Inflammatory macrophage treated with lipopolysaccharide for 4 hours (primary cell): ENCODE measurements at regions not wholly inside any gene's neighbourhood (a gene's known extent, or its start where the extent isn't known, plus 50 kb on each side); places are given as distances from the start of the nearest gene placed in this dataset.
"Not testable (repeated sequence)": the region's sequence is repeated elsewhere in the genome, so short reads cannot be mapped to it uniquely, and the experiment has no call there.

Source experiments
- DNase-seq: peaks from one replicate; pipeline ENCODE4 v3.0.0-alpha.2; 2020

DNA sequence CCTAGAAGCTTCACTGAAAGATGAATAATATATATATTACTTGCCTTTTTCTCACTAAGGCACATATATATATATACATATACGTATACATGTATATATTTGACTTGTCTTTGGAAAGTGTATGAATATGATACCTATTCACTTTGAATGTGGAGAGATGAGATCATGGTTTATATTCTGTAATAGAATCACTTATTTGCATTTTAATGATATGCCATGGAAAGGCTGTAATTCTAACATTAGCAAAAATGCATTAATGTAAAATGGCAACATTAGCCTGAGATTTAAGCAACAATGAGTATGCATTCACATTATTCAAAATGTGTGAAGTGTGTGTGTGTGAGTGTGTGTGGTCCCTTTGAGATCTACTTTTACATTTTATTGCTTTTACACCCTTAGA, 54.5 kb upstream of the PRKD1 start:
- DNase-seq, result no peak

DNA sequence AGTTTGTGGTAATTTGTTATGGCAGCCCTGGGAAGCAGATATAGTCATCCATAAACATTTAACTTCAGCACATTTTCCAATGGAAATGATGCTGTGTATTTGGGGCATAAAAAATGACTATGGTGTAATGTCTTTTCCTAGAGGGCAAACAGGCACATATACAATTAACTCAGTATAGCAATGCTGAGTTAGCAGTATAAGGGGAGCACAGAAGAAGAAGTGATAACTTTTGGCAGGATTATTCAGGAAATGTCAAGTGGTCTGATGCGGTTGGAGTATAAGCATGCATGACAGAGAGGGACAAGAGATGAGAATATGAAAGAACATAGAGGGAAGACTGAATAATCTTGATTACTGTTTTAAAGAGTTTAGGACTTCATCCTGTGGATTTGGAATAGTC, 55.3 kb upstream of the PRKD1 start:
- no peak for DNase-seq

DNA sequence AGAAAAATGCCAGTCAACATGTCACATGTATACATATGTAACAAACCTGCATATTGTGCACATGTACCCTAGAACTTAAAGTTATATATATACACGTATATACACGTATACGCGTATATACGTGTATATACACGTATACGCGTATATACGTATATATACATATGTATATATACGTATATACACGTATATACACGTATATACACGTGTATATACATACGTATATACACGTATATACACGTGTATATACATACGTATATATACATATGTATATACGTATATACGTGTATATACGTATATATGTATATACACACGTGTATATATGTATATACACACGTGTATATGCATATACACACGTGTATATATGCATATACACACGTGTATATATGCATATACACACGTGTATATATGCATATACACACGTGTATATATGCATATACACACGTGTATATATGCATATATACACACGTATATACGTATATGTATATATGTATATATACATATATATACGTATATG, 62.8 kb upstream of the PRKD1 start:
- DNase-seq, result not testable (repeated sequence)

DNA sequence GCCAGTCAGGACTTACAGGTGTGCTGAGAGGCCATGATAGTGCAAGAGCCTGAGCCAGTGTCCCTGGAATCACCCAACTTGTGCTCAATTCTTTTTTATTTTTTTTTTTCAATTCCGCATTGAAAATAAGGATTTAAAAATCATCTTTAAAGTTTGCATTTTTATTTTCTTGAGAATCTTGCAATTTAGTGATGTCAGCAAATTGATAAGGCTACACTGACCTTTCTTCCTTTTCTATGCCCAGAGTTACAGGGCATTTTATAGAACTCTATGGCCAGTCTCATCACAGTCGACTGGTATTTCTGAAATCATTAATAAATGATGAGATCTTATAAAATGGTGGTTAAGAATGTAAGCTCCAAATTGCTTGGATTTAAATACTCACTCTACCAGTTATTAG, 63.3 kb upstream of the PRKD1 start:
- DNase-seq, result no peak

DNA sequence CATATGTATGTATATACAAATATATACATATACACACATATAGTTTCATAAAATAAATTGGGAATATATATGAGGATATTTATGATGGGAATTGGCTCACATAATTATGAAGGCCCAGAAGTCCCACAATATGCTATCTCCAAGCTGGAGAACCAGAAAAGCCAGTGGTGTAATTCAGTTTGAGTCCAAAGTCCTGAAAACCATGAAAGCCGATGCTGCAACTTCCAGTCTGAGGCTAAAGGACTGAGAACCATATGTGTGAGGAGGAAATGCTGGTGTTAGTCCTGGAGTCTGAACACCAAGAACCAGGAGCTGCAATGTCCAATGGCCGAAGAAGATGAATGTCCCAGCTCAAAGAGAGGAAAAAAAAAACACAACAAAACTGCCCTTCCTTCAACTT, 65.5 kb upstream of the PRKD1 start:
- no peak for DNase-seq

DNA sequence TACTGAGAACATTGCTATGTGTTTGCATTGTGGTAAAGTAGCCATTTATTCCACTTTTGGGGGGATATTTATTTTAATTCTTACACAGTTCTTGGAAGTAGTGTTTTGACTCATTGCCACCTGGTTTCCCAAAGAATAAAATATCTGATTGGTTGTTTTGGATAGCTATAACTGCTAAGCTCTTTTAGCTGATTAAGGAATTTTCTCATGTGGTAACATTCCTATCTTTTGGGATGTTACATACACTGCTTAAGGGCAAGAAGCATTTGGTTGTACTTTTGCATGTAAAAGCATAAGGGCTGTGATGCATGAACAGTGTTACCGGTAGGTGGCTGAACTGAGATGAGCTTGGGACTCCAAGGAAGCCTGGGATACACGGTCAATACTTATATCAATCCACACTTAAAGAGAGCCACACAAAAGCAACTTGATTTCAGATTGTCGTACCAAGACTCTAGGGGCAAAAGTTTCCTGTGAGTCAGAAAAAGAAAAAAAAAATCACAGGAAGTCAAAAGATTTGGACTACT, 71.4 kb upstream of the PRKD1 start:
- DNase-seq, result no peak

DNA sequence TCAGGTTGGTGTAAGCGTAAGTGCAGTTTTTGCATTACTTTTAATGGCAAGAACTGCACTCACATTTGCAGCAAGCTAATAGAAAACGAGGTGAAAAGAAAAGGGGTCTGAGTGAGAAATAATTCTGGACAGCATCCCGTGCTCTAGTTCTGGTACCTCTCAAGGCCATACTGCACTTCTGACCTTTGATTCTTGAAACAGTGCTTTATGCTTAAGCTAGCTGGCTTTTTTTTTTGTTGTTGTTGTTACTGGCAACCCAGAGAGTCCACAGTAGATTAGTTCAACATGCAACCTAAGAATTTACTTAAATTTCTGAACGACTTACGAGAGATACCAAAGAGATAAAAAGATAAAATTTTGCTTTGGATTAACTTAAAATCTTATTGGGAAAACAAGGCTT, 75.2 kb upstream of the PRKD1 start:
- no peak for DNase-seq

DNA sequence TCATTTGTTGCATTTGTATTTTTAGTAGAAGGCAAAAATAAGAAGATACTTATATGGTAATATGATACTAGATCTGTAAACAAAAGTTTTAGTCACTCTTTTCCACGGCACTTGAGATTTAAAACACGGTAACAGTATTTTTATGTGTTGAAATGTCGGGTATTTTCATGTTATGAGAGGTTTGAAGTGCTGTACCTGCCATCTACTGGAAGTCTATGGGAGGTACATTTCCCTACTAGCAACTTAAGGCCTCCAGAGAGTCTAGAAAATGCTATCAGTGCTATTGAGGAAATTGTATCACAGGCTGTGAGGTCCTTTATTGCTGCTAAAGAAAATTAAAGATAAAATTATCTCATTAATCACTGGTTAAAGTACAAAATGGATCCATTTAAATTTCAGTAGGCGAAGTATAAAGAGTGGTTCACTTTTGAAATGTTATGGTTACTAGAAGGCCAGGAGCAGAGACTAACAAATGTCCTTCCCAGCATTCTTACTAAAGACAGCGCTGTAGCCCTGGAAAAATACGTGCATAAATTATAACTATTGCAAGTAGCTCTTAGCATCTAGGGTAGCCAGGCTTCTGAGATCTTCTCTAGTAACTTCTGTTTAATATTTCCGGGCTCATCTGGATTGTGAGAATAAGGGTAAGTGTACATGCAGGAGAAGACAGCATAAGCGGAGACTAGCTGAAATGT, 77.6 kb upstream of the PRKD1 start:
- no peak for DNase-seq

DNA sequence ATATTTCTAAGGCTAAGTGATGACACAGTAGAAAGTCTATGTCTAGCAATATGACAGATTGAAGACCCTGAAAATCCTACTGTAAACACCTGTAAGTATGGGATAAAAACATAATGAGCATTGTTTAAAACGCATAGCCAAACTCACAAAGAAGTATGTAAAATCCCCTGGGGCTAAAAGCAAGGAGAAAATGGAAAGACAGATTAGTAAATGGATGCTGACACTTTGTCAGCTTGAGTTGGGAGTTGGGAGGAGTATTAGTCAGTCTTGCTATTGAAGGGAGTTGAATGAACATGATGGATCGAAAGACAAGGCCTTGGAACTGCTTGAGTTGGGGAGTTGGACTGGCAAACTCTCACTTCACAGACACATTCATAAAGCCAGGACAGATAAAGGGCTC, 79.0 kb upstream of the PRKD1 start:
- DNase-seq, result no peak

DNA sequence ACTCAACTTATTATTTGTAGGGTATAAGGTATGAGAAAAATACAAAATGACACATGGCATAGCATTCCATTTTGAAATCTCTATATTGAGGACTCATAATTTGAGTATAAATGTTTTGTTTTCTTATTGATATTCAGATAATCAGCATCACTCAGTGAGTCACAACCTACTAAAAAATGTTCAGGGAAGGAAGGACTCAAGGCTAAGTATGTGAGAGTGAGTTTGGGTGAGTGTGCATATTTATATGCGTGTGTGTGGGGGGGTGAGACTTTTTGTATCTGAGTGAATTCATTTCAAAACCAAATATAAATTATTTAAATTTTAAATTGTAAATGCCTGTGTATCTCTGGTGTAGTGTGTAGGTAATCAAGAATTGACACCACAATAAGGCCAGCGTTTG, 87.8 kb upstream of the PRKD1 start:
- no peak for DNase-seq

DNA sequence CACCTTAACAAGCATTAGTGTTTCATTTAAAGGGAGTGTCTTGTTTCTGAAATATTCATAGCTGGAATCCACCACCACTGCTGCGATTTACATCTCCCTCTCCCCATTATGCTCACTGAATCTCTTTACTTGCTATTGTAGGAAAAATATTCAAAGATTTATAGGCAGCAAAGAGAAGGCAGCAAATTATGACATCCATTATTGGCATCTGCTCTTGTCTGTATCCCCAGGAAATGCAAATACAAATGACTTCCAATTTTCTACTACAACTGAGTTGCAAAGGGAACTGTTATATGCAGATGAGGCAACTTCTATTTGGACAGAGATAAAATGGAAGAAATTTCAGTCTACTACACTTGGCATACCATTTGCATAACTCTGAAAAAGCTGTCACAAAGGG, 88.4 kb upstream of the PRKD1 start:
- no peak for DNase-seq

DNA sequence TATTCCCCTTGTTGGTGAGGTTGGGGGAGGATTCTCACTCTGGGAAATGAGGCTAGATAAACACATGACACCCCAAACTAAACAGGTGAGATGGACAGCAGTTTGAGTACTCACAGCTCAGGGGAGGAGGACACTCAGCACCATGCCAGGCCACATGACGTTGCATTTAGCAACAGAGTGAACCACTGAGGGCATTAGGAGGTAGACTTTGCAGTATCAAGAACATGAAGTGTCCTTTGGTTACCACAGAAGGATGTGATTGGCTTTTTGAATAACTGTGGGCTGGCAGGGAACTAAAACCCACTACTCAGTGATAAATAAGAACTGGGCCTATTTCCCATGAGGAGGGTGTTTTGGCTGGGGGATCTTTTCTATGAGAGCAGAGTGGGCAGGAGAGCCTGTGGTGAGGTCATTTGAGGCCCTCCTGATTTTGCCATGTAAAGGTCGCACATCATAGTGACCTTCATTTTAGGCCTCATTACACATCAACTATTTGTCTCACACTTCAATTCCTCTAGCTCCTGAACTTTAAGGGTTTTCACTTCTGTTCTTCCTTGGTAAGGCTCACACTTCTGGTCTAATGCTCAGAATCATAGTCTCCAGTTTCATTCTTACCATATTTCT, 89.8 kb upstream of the PRKD1 start:
- DNase-seq, result no peak

DNA sequence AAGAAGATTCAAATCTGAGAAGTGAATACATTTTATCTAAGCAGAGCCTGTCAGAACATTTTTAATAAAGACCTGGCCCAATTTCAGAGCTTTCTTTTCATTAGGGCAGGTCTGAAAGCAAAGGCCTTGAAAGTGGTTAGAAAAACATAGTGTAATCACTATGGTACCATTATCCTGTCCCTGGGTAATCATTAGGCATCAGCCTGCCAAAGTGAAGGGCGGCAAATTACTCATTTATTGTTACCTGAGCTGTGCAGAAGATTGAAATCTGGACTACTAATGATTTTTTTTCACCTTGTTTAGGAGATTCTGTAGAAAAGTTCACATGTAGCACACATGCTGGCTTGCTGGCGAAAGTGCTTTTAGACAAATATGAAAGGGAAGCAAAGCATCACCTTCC, 92.6 kb upstream of the PRKD1 start:
- no peak for DNase-seq

DNA sequence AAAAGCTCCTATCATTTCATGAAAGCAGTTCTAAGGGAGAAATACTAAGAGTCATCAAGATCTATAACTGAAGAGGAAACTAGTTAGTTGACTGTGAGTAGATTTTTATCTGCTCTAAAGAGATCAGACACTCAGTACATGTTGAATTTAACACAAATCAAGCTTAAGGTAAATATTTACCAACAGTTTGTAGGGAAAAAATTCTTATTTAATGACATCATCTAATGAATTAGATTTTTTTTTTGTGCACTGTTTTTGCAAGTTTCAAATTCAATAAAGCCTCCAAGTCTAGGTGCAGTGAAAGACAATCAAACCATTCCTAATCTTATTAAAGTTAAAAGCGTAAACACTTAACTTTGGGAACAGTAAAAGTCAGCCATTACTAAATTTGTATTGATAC, 93.0 kb upstream of the PRKD1 start:
- DNase-seq, result no peak

DNA sequence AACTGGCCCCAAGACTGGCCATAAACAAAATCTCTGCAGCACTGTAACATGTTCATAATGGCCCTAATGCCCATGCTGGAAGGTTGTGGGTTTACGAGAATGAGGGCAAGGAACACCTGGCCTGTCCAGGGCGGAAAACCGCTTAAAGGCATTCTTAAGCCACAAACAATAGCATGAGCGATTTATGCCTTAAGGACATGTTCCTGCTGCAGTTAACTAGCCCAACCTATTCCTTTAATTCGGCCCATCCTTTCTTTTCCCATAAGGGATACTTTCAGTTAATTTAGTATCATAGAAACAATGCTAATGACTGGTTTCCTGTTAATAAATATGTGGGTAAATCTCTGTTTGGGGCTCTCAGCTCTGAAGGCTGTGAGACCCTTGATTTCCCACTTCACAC, 95.7 kb upstream of the PRKD1 start:
- DNase-seq, result not testable (repeated sequence)

DNA sequence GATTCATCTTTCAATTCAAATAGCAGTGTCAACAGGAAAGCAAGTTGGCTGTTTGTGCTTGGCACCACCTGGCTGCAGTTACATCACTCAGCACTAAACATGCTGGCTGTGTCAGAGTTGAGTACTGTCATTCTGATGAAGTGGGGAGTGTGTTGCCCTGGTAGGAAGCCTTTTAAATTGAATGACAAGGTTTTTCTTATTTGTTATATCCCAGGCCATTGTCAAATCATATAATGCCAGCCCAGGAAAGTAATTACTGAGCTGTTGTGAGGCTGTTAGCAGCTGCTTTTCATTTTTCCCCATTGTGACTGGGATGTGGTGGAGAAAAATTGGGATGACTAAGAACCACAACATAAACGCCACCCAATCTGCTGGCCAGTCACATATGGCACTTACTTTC, 106.5 kb upstream of the PRKD1 start:
- DNase-seq, result no peak

DNA sequence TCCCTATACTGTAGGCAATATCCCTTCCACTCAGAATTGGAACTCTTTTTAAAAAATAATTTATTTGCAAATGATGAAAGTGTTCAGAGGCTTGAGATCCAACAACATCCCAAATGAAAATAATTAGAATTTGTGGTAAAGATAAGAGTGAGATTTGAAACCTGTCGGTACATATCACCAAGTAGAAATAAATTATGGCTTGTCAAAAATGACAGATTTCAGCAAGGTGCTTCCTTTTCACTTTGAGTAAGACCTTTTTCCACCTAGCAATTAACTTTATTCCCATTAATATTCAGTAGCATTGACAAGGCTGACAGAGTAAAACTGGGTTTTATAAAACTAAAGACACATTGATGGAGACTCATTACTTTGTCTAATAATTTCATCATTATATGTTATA, 107.7 kb upstream of the PRKD1 start:
- no peak for DNase-seq

DNA sequence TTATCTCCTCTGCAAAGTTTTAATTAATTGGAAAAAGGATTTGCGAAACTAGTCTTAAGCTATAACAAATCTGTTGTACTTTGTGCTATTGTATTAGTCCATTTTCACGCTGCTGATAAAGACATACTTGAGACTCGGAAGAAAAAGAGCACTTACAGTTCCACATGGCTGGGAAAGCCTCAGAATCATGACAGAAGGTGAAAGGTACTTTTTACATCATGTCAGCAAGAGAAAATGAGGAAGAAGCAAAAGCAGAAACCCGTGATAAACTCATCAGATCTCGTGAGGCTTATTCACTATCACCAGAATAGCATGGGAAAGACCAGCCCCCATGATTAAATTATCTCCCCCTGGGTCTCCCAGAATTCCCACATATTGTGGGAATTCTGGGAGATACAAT, 118.1 kb upstream of the PRKD1 start:
- no peak for DNase-seq

DNA sequence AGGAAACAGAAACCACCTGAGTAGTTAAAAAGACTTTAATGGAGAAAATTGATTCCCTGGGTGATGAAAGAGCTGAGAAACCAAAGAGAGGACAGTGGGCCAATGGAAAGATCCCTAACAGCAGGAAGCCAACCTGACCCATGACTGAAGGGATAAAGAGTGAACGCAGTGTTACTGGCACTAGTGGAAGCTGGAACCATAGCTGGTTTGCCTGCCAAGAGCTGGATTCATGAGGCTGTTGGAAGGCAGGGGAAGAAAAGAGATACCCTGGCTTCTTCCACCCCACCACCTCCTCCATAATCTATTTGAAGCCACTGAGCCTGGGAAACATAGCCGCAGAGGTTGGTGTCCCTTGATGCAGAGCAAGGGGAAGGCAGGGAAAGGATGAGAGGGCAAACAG, 125.5 kb upstream of the PRKD1 start:
- DNase-seq, result no peak

DNA sequence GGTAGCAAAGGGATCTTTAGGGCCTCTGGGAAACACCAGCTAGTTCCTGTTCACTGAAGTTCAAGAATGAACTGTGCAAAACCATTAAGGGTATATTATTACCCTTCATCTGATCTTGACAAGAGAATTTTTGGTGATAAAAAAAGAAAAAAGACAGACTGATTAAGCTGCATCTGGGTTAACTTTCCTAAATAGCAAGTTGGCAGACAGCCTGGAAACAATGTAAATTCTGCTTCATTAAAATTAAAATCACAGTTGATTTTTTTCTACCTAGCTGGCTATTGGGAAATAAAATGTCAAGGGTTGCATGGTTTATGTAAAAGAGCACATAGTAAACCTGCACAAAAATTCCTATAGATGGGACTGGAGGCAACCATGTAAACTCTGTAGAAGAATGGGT, 126.6 kb upstream of the PRKD1 start:
- DNase-seq, result no peak

DNA sequence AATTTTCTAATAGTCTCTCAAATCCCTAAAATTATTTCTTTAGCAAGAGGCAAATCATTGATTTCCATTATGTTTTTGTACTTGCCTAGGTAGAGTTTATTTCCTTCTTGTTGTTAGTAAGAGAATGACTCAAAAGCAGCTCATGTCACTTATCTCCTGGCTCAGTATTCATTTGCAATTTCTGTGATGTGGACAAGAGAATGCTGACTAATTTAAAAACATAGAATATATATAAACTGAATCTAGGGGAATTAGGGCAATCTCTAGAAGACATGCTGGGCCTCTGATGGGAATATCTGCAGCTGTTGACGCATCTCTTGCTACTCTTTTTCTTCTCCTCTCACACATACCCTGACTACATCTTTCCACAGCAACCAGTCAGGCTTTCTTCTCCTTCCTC, 130.8 kb upstream of the PRKD1 start:
- no peak for DNase-seq

DNA sequence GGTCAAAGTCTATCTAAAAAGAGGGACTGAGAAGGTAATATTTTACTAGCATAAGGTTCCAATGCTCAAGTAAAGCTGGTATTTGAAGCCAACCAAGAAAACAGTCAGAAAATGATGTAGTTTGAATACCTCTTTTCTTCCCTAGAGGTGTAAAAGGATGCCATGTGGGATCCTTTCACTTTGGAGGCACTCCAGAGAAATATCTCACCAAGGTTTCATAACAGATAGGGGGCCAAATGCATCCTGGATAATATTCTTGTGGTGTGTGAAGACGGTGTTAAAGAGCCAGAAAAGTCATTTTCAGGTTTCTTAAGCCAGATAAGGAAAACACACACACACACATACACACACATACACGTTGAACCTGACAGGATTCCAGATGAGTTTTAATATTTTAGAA, 136.1 kb upstream of the PRKD1 start:
- no peak for DNase-seq

DNA sequence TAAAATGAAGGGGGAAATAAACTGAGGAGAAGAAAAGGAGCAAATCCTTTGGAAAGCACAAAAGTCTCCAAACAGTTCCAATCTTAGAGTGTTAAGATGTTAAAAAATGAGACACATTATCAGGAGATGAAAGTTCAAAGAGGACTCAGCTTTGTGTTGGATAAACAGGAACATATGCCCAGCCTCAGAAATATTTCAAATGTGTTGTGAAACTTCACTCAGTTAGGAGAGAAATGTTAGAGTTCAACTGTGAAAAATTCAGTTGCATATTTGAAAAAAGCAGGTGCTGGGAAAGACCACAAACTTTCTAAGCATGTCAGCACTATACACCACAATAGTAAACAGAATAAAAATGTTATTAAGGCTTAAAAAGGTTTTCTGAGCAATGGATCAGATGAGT, 136.8 kb upstream of the PRKD1 start:
- no peak for DNase-seq

DNA sequence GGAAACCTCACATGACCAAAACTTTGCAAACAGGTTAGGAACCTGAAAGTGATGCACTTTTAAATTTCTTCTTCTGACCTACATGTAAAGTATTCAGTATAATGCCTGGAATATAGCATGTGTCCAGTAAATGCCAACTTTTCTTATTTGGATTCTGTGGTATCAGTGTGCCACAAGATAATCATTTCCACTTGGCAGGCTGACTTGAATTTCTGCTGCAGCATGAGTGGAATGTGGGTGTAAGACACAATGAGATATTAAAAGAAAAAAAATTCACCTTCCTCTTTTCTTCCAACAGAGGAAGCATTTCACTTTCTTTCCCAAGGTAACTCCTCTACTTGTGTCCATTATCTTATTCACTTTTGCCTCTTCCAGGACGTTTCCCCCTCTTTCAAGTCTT, 141.9 kb upstream of the PRKD1 start:
- no peak for DNase-seq

DNA sequence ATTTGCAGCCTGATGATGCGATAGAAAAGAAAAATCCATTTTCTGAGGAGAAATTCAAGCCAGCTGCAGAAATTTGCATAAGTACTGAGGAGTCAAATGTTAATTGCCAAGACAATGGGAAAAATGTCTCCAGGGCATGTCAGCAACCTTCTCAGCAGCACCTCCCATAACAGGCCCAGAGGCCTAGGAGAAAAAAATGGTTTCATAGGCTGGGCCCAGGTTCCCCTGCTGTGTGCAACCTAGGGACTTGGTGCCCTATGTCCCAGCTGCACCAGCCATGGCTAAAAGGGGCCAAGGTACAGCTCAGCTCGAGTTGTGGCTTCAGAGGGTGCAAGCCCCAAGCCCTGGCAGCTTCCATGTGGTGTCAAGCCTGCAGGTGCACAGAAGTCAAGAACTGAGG, 144.8 kb upstream of the PRKD1 start:
- DNase-seq, result not testable (repeated sequence)
